ENCODE measurements at regions not wholly inside any gene's neighbourhood (a gene's known extent, or its start where the extent isn't known, plus 50 kb on each side); places are given as distances from the start of the nearest gene placed in this dataset.

DNA sequence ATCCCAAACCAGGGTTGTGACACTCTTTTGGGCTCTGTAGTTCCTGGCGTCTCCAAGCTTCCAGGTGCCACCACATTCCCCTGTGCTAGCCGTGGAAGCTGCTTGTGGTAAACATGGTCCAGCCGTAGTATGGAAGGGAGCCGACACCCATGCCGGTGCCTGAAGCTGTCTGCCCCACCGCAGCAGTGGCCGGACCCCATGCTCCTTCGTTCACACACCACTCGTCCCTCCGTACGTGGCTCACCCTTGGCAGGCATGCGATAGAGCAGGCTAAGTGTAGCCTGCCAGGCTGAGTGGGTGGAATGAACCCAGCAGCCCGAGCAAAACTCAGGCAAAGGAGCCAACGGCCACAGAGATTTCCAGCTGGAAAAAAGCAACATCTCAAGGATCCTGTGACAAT is 2030.4 kb downstream of the EFNA5 start:
- Histone ChIP-seq H2AFZ (ENCODE audit: low read depth, low read length) (no peak overlapping the region), H3K9me3 (replicated peaks; ENCODE audit: control insufficient read depth, insufficient read depth, low read length) (no peaks in the 10 kb centered on the region), H3K27ac (ENCODE audit: insufficient read depth, low read depth, low read length) (no peak overlapping the region), H3K79me2 (ENCODE audit: control insufficient read depth, insufficient read depth, low read length) (no peaks in the 10 kb centered on the region), H3K36me3 (ENCODE audit: control insufficient read depth in 2 of 2, extremely low read depth in 1 of 2, insufficient read depth in 2 of 2, low read length in 2 of 2) (no peaks in the 10 kb centered on the region), H3K9ac (replicated peaks; ENCODE audit: extremely low read depth, insufficient read depth, low read length) (no peak overlapping the region), H3K9me1 (replicated peaks; ENCODE audit: control insufficient read depth, extremely low read depth, insufficient read depth, low read length) (no peaks in the 10 kb centered on the region), H3K4me3 (replicated peaks in 1 of 3; ENCODE audit: insufficient read depth in 1 of 3, low read depth in 1 of 3, low read length in 3 of 3) (no peak overlapping the region), H3K27me3 (ENCODE audit: control insufficient read depth in 2 of 2, insufficient read depth in 2 of 2, low read length in 2 of 2) (no peaks in the 10 kb centered on the region), H3K4me1 (ENCODE audit: control insufficient read depth, extremely low read depth, insufficient read depth, low read length) (no peaks in the 10 kb centered on the region), H3K4me2 (ENCODE audit: insufficient read depth, low read length) (no peak overlapping the region), H4K20me1 (replicated peaks; ENCODE audit: control insufficient read depth, extremely low read depth, insufficient read depth, low read length) (no peaks in the 10 kb centered on the region)
- intact Hi-C loops (cut with micrococcal nuclease) (no loop called here), dilution Hi-C loops (cut with MboI; ENCODE audit: extremely low pct_ligation_motif_present, low sequenced_read_pairs) (no loop called here)
- TF ChIP-seq, protein P1, sequence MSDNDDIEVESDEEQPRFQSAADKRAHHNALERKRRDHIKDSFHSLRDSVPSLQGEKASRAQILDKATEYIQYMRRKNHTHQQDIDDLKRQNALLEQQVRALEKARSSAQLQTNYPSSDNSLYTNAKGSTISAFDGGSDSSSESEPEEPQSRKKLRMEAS (IDR thresholded peaks at IDR 0.05; ENCODE audit: insufficient read depth, insufficient read length) = no peak
- TF ChIP-seq FOS (IDR thresholded peaks at IDR 0.05; ENCODE audit: borderline replicate concordance, insufficient read depth, low read length) (no peak), MYC (IDR thresholded peaks at IDR 0.05; ENCODE audit: low read depth, low read length) (no peak), EZH2 (IDR thresholded peaks at IDR 0.05; ENCODE audit: borderline replicate concordance, low read depth, low read length, severe bottlenecking) (no peak), JUN (IDR thresholded peaks at IDR 0.05; ENCODE audit: borderline replicate concordance, insufficient read depth, insufficient read length, low read depth) (no peak), GATA2 (IDR thresholded peaks at IDR 0.05; ENCODE audit: insufficient read depth, insufficient read length, low read depth, low read length) (no peak), POLR2AphosphoS5 (IDR thresholded peaks at IDR 0.05; ENCODE audit: insufficient read depth, low read depth, low read length) (no peak), POLR2A (IDR thresholded peaks at IDR 0.05; ENCODE audit: low read depth, low read length) (no peak)
- TF ChIP-seq, protein P2, sequence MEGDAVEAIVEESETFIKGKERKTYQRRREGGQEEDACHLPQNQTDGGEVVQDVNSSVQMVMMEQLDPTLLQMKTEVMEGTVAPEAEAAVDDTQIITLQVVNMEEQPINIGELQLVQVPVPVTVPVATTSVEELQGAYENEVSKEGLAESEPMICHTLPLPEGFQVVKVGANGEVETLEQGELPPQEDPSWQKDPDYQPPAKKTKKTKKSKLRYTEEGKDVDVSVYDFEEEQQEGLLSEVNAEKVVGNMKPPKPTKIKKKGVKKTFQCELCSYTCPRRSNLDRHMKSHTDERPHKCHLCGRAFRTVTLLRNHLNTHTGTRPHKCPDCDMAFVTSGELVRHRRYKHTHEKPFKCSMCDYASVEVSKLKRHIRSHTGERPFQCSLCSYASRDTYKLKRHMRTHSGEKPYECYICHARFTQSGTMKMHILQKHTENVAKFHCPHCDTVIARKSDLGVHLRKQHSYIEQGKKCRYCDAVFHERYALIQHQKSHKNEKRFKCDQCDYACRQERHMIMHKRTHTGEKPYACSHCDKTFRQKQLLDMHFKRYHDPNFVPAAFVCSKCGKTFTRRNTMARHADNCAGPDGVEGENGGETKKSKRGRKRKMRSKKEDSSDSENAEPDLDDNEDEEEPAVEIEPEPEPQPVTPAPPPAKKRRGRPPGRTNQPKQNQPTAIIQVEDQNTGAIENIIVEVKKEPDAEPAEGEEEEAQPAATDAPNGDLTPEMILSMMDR (IDR thresholded peaks at IDR 0.05; ENCODE audit: extremely low read depth in 1 of 2, insufficient read depth in 1 of 2, low read depth in 1 of 2, low read length in 2 of 2) = no peak
- ChIA-PET POLR2A (no interaction called here), CTCF (no interaction called here)
- FAIRE-seq = no peak
- BruUV-seq (replicated peaks) = no TSS peak
- DNase-seq (ENCODE audit: low read depth, low spot score) = no peak

Data from endothelial cell of umbilical vein (primary cell).